LHCN-M2 (cell line): ENCODE measurements at regions not wholly inside any gene's neighbourhood (a gene's known extent, or its start where the extent isn't known, plus 50 kb on each side); places are given as distances from the start of the nearest gene placed in this dataset.

Source experiments
- DNase-seq: peaks from one replicate; pipeline ENCODE4 v3.0.0-alpha.2; 2012; ENCODE audit warnings: low read depth

DNA sequence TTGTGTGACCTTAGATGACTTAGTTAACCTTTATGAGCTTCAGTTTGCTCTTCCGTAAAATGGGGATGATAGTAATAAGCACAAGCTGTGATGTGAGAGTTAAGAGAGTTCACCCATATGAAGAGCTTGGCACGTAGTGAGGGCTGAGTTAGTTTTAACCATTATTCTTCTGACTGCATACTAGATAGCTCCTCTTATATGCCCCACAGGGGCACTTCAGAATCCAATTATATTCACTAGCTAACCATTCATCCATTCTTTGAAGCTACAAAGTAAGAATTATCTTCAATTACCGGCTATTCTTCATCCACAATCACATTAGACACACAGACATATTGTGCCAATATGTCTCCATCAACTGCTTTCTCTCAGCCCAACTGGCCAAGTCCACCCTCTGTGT lies 159.0 kb upstream of the STT3B start:
- no peak for DNase-seq

DNA sequence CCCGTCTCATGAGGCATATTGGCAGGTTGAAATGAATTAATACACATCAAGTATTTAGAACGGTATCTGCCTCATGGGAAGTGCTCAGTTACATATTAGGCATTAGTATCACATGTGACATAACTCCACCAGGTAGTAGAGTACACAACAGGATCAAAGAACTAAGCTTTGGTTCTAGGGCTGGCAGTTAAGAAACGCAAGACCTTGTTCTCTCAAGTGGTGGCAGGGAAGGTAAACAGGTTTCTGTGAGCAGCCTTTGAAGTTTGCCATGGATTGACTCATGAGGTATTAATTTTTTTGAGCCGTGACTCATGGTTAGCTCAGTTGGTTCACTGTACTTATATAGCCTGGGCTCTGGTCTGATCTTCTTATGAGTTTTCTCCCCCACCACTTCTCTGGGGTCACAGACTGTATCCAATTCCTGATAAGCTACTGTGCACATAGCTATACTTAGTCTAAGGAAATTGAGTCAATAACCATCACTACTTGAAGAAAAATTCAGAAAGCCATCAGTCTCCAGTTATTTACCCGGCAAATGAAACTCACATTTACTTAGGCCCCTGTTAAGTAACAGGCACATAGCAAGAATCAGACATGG lies 155.6 kb upstream of the STT3B start:
- peak; percentile 84 for DNase-seq

DNA sequence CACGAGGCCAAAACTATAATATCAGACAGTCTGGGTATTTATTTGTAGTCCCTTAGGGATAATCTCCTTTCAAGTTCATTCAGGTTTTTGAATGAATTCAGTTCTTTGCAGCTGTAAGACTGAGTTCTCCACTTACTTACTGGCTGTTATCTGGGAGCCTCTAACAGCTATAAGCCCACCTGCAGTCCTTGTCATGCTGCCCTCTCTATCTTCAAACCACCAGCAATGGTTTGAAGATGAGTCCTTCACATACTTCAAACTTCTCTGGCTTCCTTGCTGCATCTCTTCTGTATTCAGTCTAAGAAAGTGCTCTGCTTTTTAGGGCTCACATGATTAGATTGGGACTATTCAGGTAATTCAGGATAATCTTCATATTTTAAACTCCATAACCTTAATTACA lies 154.5 kb upstream of the STT3B start:
- DNase-seq = no peak

DNA sequence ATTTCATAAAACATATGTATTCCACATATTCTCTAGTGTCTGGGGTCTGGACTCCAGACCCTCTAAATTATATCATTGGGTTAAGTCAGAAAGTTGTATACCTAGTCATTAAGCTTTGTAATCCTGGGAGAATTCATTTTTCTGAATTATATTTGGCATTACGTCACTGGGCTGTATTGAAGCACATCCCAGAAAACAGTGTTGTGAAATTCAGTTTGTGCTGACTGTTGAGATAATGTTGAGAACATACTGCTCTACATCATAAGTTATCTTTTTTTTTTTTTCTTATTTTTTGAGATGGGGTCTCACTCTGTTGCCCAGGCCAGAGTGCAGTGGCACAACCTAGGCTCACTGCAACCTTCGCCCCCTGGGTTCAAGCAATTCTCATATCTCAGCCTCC lies 153.1 kb upstream of the STT3B start:
- DNase-seq = no peak

DNA sequence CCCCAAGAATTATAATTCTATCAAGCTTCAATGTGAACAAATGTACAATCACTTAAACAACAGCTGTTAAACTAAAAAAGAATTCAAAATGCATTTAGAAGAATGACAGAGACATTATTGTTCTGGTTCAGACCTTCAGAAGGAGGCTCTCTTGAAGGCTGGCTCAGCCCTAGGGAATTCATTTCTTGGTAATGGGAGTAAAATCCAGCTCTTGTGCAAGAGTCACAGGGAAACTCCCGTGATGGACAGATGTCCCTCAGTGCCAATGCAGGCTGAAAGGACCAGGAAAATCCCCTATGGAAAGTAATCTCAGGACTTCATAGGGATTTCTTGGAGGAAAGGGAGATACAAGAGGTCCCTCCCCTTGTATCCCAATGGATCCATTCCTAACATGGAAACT lies 149.9 kb upstream of the STT3B start:
- DNase-seq = no peak

DNA sequence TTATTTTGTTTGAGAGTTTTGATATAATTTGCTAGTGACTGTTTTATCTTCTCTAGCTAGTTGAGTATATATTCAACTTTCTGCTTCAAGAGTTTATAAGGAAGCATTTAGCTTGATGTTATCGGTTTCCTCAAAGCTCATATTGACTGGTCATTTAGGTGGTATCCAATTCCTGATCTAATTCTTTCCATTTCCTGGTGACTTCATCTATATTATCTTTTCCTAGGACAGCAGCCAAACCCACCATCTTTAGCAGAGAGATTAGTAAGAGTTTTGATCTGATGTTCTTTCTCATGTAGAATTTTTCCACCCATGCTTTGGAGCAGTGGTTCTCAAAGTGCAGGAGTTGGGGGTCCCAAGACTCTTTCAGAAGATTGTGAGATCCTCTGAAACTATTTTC lies 148.6 kb upstream of the STT3B start:
- DNase-seq = no peak

DNA sequence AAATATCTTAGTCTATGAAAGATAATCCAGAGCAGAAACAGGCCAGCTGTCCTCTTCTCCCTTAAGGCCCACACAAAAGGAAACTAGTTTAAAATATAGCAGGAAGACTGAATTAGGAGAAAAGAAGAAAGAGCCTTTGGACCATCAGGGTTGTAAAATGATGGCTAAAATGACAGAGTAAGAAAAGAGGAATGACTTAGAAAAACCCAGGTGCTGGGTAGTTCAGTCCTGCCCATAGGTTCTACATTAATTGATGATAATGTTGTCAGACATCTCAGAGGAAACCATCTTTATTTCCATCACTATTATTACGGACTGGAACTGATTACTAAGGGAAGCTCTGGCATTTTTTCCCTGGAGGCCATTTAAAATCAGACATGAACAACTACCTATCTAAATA lies 142.8 kb upstream of the STT3B start:
- DNase-seq = no peak

DNA sequence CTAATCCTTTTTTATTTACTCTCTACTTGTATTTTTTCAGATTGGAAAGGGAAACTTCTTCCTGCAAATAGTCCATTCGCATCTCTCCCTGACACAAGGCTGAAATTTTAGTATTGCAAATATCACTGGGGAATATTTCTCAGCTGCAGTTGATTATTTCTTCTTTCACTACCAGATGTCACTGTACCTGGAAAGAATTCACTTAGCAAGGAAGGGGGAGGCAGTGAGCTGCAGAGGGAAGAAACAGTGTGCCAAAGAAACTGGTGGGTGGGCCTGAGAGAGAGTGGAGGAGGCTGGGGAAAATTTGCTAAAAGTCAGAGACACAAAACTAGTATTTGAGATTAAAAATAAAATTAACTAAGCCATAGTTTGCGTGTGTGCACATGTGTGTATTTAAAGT lies 142.3 kb upstream of the STT3B start:
- no peak for DNase-seq

DNA sequence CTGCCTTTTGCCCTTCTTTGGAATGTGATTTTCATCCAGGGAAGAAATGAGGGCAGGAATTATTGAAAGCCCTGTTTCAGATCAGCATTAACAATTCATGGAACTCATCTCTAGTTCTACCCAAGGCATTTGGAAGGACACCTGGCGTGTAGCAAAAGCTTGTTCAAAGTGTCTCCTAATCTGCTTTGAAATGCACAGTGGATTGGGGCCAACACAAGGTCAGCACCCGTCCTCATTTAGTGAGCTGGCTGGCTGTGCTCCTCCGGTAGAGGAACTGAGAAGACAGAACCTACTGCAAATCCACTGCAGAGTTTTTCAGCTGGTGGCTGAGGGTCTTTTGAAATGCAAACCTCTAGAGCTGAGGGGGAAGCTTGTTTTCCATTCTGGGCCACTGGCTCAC lies 141.6 kb upstream of the STT3B start:
- DNase-seq = no peak

DNA sequence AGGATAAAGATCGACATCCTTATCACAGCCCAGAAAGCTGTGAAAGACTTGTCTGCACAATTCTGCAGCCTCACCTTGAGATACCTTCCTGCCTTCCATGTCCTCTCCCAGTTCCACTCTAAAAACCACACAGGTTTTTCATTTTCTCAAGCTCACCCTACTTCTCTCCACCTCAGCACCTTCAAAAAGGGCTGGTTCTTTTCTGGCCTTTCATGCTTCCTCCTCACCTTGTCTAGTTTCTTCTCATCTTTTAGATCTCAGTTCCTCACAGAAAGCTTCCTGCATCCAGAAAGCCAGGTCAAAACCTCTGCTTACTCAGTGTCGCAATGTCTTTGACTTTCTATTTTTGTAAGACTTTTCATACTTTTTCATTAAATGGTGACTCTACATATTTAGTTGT lies 140.2 kb upstream of the STT3B start:
- no peak for DNase-seq

DNA sequence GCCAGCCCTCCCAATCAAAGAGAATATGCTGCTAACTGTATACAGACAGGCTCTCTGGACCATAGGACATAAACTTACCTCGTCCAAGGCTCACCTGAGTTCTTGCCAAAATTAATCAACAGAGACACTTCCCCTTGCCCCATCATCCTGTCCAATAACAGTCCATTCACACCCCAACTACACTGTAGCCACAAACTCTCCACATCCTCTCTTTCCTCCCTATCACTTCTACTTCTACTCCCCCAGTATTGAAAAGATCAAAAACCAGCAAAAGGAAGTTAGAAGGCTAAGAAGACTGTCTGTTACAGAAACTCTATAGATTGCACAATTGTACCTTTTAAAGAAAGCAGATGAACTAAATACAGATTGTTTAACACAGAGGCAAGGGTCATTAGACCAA lies 133.5 kb upstream of the STT3B start:
- no peak for DNase-seq

DNA sequence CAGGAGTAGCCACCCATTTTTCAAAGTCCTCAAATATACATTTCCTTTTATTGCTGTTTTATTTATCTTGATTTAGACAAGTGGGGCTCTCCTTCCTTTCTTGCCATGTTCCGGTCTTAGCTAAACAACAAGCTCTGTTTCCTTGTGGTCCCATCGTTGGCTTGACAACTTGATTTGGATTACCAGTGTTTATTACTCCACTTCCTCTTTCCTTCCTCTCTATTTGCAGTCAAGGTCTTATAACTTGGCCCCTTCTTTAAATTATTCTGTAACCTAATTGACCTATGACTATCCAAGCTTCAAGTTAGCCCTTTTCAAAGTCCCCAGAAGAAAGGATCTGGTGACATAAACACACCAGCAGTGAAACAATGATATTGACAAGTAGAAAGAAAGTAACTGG lies 130.6 kb upstream of the STT3B start:
- DNase-seq = no peak

DNA sequence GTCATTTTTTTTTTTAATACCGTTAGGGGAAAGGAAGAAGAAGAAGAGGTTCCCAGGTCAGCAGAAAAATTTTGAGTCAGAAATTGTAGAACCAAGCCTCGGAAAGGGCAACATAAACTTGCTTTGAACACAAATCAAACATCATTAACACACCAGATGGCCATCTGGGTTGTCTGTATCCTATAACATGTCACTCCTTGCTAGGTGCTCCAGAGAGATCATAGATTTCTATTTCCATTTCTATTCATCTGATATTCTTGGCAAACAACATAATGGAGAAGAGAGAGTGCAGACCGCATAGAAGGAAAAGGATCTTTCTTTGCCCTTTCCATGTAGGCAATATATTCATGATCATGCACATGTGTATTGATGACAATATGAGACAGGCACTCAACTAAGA lies 129.5 kb upstream of the STT3B start:
- no peak for DNase-seq

DNA sequence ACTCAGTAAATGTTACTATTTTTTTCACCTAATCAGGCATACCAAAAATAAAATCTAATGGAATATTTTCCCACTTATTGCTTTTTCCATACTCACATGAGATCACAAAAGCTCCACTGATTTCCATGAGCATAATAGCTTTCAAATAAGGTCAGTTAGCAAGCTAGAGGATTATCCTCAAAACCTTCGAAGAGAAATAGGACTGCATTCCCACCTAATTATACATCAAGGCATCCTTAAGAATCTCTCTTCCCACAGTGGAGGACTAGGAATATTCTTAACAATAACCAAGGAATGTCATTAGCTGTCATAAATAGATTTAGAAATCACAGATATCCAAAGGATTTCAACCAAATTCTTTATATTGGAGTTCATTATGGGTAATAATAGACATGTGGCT lies 127.9 kb upstream of the STT3B start:
- DNase-seq = no peak

DNA sequence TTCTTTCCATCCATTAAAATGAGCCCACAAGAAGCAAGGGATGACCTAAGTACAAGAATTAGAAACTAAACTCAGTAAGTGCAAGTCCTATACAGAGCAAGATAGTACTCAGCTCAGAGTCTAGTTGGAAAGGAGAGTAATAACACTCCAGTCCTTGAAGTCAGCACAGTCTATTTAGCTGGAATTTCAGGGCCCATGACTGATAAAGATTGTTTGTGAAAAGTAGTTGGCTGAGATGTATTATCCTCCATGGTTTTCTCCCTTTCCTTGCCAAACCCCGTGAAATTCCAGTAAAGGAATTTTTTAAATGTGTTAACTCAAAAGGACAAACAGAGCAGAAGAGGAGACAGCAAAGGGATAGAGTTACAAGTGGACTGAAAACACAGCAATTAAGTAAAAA lies 127.2 kb upstream of the STT3B start:
- DNase-seq = peak; percentile 4

DNA sequence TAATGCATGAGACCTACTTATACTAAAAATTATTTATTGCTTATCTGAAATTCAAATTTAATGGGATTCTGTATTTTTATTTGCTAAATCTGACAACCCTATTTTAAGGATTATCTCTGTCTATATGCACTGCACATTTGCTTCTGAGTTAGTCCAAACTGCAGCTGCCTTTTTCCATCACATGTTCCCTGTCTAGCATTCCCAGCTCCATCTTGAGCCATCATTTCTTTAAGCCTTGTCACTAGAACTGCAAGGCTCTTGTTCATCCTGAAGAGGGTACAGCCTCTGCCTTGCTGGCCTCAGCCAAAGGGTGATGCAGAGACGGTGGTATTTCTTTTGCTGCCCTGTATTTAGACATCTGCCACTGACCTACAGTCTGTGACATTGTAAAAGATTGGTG lies 125.8 kb upstream of the STT3B start:
- peak; percentile 82 for DNase-seq

DNA sequence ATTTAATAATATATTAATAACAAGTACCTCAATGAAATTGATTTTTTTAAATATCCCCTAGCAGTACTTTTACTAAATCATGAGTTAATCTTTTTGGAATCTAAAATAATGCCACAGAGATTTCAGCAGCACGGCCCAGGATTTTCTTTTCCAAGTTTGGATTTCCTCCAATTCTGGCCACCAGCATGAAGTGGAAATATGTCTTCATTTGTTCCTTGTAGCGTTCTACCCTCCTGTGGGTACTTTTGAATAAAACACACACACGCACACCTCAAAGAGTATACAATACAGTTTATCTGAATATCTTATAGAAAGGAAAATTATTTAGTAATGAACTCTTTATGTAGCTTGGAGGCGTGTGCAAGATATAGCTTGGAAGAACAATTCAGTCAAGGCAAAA lies 125.1 kb upstream of the STT3B start:
- DNase-seq = peak; percentile 65

DNA sequence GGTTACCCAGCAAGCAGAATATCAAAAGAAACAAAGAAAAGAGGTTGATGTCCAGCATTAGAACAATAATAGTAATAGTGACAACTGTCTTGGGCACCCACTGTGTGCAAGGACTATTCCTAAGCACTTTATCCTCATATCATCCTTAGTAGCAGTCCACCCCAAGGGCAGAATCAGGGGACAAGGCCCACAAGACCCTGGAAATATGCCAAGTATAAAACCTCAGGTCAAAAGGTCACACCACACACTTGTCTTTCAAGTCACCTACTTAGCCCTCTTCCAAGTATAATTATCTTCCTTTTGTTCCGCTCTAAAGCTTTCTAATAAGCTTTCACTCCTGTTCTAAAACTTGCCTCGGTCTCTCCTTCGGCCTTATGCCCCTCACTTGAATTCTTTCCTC lies 124.0 kb upstream of the STT3B start:
- DNase-seq = peak; percentile 17

DNA sequence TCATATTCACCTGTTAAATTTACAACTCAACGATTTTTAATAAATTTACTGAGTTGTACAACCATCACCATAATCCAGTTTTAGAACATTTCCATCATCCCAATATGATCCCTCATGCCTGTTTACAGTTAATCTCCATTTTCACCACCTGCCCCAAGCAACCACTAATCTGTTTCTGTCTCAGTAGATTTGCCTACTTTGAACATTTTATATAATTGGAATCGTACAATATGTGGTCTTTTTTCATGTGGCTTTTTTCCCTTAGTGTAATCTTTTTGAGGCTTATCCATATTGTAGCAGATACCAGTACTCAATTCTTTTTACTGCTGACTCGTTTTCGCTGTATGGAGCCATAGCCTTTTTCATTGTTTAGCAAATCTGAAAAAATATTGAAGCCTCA lies 123.3 kb upstream of the STT3B start:
- DNase-seq = no peak

DNA sequence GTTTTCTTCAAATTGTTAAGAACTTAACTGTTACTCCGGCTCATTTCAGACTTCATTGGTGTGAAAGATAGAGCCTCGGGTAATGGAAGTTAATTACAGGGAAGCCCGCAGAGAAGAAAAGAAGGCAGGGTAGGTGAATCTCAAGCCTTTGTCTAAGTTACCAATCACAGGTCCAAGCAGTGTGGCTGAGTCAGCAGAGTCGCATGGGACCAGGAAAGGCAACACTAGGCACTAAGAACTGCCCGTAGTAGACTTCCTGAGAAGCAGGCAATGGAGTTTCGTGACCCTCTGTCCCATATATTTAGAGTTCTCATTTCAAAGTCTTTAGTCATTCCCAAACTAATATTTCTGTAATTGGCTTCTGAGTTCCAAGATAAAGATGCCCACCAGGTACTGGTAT lies 122.9 kb upstream of the STT3B start:
- no peak for DNase-seq

DNA sequence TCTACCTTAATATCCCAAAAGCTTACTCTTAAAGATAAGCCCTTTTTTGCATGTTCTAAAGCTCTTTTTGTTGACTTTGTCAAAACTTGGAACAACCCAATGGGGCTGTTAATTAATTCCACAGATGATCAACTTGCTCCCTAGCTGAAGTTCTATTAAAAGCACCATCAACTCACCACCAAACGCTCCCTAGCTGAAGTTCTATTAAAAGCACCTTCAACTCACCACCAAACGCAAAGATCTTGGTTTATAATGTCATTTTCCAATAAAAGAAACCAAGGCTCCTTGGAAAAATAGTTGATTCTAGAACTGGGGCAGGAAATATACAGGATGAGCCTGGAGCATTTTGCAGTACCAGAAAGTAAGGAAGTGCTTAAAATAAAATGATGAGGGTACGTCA lies 122.3 kb upstream of the STT3B start:
- DNase-seq = no peak

DNA sequence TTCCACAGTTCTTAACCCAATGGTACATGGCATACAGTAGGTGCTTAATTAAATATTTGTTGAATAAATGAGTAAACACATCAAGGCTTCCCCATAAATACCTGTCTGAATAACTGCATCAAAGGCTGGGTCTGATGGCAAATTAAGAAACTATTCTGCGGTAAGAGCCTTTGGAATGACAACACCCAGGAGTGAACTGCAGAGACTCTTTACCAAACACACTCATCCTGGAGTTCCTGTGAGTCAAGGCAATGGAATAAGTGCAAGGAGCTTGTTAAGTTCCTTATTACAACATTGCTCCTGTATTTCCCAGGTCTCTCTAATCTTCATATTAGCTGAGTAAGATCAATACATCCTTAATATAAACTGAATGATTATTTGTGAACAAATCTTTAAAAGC lies 119.9 kb upstream of the STT3B start:
- DNase-seq = peak; percentile 9

DNA sequence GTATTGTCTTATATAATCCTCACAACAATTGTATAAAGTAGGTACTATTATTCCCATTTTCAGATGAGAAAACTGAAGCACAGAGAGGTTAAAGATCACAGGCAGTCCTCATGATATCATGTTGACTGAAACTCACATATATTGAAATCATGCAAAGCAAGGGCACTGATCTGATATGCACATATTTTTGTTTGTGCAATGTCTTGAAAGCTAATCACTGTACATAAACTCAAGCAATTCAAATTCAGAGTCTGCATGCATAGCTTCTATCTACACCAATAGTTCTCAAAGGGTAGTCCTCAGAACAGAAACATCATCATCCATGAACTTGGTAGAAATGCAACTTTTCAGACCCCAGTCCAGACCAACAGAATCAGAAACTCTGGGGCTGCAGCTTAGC lies 119.2 kb upstream of the STT3B start:
- no peak for DNase-seq

DNA sequence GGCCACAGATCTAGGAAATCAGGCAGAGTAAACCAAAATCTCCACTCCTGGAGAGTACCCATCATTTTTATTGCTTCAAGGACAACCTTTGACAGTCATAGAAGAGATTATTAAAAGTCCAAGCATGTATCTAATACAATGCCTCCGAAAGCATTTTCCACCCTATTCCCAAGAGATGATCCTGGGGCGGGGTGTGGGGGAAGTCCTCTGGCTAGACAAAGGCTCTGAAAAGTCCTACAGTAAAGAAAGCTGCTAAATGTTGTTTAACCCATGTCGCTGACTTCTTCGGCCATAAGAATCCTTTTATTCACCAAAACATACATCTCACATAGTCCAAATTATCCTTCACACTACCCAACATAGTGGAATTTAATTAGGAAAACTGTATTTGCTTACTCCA lies 115.7 kb upstream of the STT3B start:
- DNase-seq = no peak

DNA sequence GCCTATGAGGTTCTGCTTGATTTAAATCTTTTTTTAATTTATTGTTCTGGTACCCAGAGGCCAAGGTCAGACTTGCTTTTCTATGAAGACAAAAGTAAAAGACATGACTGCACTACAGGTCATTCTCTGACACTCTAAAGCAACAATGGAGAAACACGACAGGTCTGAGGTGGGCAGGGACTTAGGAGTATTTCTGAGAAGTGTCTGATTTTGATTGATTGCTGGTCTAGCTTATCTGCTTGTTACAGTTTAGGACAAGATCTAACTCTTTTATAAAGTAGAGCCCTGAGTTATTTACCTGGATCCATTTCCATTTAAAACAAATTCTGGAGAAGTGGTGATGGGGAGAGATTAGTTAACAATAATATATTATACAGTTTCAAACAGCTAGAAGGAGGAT lies 115.2 kb upstream of the STT3B start:
- DNase-seq = no peak
